CD4-positive, alpha-beta T cell (primary cell): ENCODE measurements at regions not wholly inside any gene's neighbourhood (a gene's known extent, or its start where the extent isn't known, plus 50 kb on each side); places are given as distances from the start of the nearest gene placed in this dataset.

Experiments
- ATAC-seq: fragments of 200-7000 bp; cut with Tn5 transposase; one replicate; pipeline ENCODE4 v1.10.0; 2022; ENCODE audit warnings: mild to moderate bottlenecking; ENCODE audit not compliant: poor library complexity
- CTCF ChIA-PET: fragments of 350-600 bp; sonication (Branson Sonifier 250); formaldehyde crosslinking; loops from one replicate; lab custom pipeline; 2021; ENCODE audit warnings: antibody characterized with exemption, inconsistent platforms; lab: Charles Lee
- POLR2A ChIA-PET: fragments of 350-600 bp; sonication (Branson Sonifier 250); formaldehyde crosslinking; loops from one replicate; lab custom pipeline; 2021; ENCODE audit warnings: antibody characterized with exemption, inconsistent platforms; lab: Charles Lee
- DNase-seq, 14 experiments: peaks; one replicate each; pipeline ENCODE4 v3.0.0-alpha.2; 2013 to 2020; ENCODE audit warnings: mixed read lengths in 2 of 14
- H3K27ac ChIP-seq, 2 donors: one replicate each; pipeline versions ENCODE4 v1.5.1 to v1.7.0; 2013; ENCODE audit warnings: low read length in 2 of 2, low read depth in 1 of 2, mild to moderate bottlenecking in 1 of 2
- H3K27me3 ChIP-seq, 2 experiments: 1 replicate in 1 of 2; 2 replicates in 1 of 2; pipeline versions ENCODE4 v1.6.1 to v1.7.0; 2013; ENCODE audit warnings: low read length in 2 of 2, control low read depth in 1 of 2, mild to moderate bottlenecking in 1 of 2, moderate library complexity in 1 of 2; ENCODE audit not compliant: insufficient read depth in 2 of 2, control insufficient read depth in 1 of 2
- H3K36me3 ChIP-seq: one replicate; pipeline ENCODE4 v1.6.1; 2013; ENCODE audit warnings: low read length, control low read depth; ENCODE audit not compliant: insufficient read depth
- H3K4me1 ChIP-seq: one replicate; pipeline ENCODE4 v1.6.1; 2013; ENCODE audit warnings: low read length, control low read depth; ENCODE audit not compliant: insufficient read depth
- H3K4me3 ChIP-seq: one replicate; pipeline ENCODE4 v1.5.1; 2013; ENCODE audit warnings: mild to moderate bottlenecking, low read length, moderate library complexity
- H3K9me3 ChIP-seq, 2 experiments: 1 replicate in 1 of 2; 2 replicates in 1 of 2; pipeline versions ENCODE4 v1.6.1 to v1.7.0; 2013; ENCODE audit warnings: low read length in 2 of 2, mild to moderate bottlenecking in 2 of 2, control low read depth in 1 of 2, moderate library complexity in 1 of 2; ENCODE audit not compliant: control insufficient read depth in 1 of 2, insufficient read depth in 1 of 2
- H3K27ac Mint-ChIP-seq: one replicate; pipeline ENCODE4 v1.8.0; 2020; ENCODE audit warnings: mixed read lengths
- H3K27me3 Mint-ChIP-seq: one replicate; pipeline ENCODE4 v1.8.0; 2021; ENCODE audit warnings: mixed read lengths
- H3K36me3 Mint-ChIP-seq: one replicate; pipeline ENCODE4 v1.8.0; 2021; ENCODE audit warnings: low read depth, mixed read lengths
- H3K4me1 Mint-ChIP-seq: one replicate; pipeline ENCODE4 v1.8.0; 2021; ENCODE audit warnings: low read depth, mixed read lengths
- H3K4me3 Mint-ChIP-seq: one replicate; pipeline ENCODE4 v1.8.0; 2020; ENCODE audit warnings: mild to moderate bottlenecking, mixed read lengths
- H3K9me3 Mint-ChIP-seq: one replicate; pipeline ENCODE4 v1.8.0; 2020; ENCODE audit warnings: mixed read lengths
- CTCF ChIP-seq: fragments of 200-600 bp; IDR thresholded peaks from one replicate; pipeline ENCODE4 v1.8.0; 2022; ENCODE audit warnings: antibody characterized with exemption, mild to moderate bottlenecking
- intact Hi-C, 2 experiments: fragments of 100-400 bp; cut with DNase I in 1 of 2; cut with micrococcal nuclease in 1 of 2; formaldehyde crosslinking; loops; one replicate each; pipeline versions ENCODE4 v1.15.1 to v1.9.0; 2023 to 2025; cut with DNase I, micrococcal nuclease

GRCh38 chrX:7586126-7586525, 256.8 kb upstream of the VCX start:
- Mint-ChIP-seq H3K9me3 (no peaks in the 10 kb centered on the region), H3K4me1 (no peaks in the 10 kb centered on the region), H3K27ac (no peak overlapping the region), H3K4me3 (no peak overlapping the region), H3K36me3 (no peaks in the 10 kb centered on the region), H3K27me3 (no peaks in the 10 kb centered on the region)
- H3K36me3 ChIP-seq: no peaks in the 10 kb centered on the region
- H3K4me3 ChIP-seq: no peak overlapping the region
- H3K27me3 ChIP-seq: no peaks in the 10 kb centered on the region
- no peak overlapping the region for H3K27ac ChIP-seq
- no peaks in the 10 kb centered on the region for H3K9me3 ChIP-seq
- DNase-seq (no peak), ATAC-seq (no peak)
- CTCF ChIA-PET: no interaction called here
- no peaks in the 10 kb centered on the region for H3K4me1 ChIP-seq
- TF ChIP-seq CTCF: no peak
- POLR2A ChIA-PET: no interaction called here
- intact Hi-C loops: no loop called here

GRCh38 chrX:7582191-7582590, 260.8 kb upstream of the VCX start:
- no peak for TF ChIP-seq CTCF
- H3K4me3 Mint-ChIP-seq: no peak overlapping the region
- H3K9me3 ChIP-seq: no peaks in the 10 kb centered on the region
- ATAC-seq (no peak), DNase-seq (no peak)
- ChIA-PET CTCF (no interaction called here), POLR2A (no interaction called here)
- H3K4me1 Mint-ChIP-seq: no peaks in the 10 kb centered on the region
- H3K27ac ChIP-seq: no peak overlapping the region
- no peaks in the 10 kb centered on the region for H3K36me3 Mint-ChIP-seq
- no peaks in the 10 kb centered on the region for H3K27me3 Mint-ChIP-seq
- H3K27me3 ChIP-seq: no peaks in the 10 kb centered on the region
- H3K4me3 ChIP-seq: no peak overlapping the region
- H3K4me1 ChIP-seq: no peaks in the 10 kb centered on the region
- intact Hi-C loops: no loop called here
- no peaks in the 10 kb centered on the region for H3K36me3 ChIP-seq
- H3K27ac Mint-ChIP-seq: no peak overlapping the region
- H3K9me3 Mint-ChIP-seq: no peaks in the 10 kb centered on the region

- CTCF ChIA-PET: no interaction called here
- Histone ChIP-seq H3K27me3 (no peaks in the 10 kb centered on the region), H3K27ac (no peak overlapping the region), H3K4me3 (no peak overlapping the region), H3K9me3 (no peaks in the 10 kb centered on the region), H3K4me1 (no peaks in the 10 kb centered on the region), H3K36me3 (no peaks in the 10 kb centered on the region)
- Mint-ChIP-seq H3K27ac (no peak overlapping the region), H3K36me3 (no peaks in the 10 kb centered on the region), H3K4me3 (no peak overlapping the region), H3K4me1 (no peaks in the 10 kb centered on the region), H3K9me3 (no peaks in the 10 kb centered on the region), H3K27me3 (no peaks in the 10 kb centered on the region)
- intact Hi-C loops: no loop called here
- ATAC-seq (no peak), DNase-seq (no peak)
- POLR2A ChIA-PET: no interaction called here
- no peak for TF ChIP-seq CTCF
Measured at GRCh38 chrX:7580127-7580526, 262.8 kb upstream of the VCX start.
